Hepatocyte (in vitro differentiated cells): ENCODE measurements at regions not wholly inside any gene's neighbourhood (a gene's known extent, or its start where the extent isn't known, plus 50 kb on each side); places are given as distances from the start of the nearest gene placed in this dataset.

ENCODE experiments used
- DNase-seq: peaks from one replicate; pipeline ENCODE4 v3.0.0-alpha.2; 2016; ENCODE audit warnings: low spot score
- H2AFZ ChIP-seq: fragments of 200-600 bp; sonication (generic); 2 replicates; pipeline ENCODE4 v1.6.0; 2016; ENCODE audit warnings: antibody characterized with exemption, mild to moderate bottlenecking
- H3K27ac ChIP-seq: fragments of 200-600 bp; sonication (generic); 2 replicates; pipeline ENCODE4 v1.5.1; 2016; ENCODE audit warnings: mild to moderate bottlenecking
- H3K27me3 ChIP-seq: fragments of 200-600 bp; sonication (generic); 2 replicates; pipeline ENCODE4 v1.6.1; 2016
- H3K36me3 ChIP-seq: fragments of 200-600 bp; sonication (generic); replicated peaks from 2 replicates; pipeline ENCODE4 v1.5.1; 2016; ENCODE audit warnings: low read depth; ENCODE audit not compliant: insufficient read depth
- H3K4me1 ChIP-seq: fragments of 200-600 bp; sonication (generic); 2 replicates; pipeline ENCODE4 v1.5.1; 2016; ENCODE audit warnings: mild to moderate bottlenecking, moderate library complexity; ENCODE audit not compliant: insufficient read depth
- H3K4me2 ChIP-seq: fragments of 200-600 bp; sonication (generic); 2 replicates; pipeline ENCODE4 v1.6.0; 2016
- H3K4me3 ChIP-seq: fragments of 200-600 bp; sonication (generic); 2 replicates; pipeline ENCODE4 v1.5.1; 2016; ENCODE audit warnings: mild to moderate bottlenecking
- H3K79me2 ChIP-seq: fragments of 200-600 bp; sonication (generic); 2 replicates; pipeline ENCODE4 v1.6.0; 2017; ENCODE audit warnings: mild to moderate bottlenecking
- H3K9me2 ChIP-seq: fragments of 200-600 bp; sonication (generic); replicated peaks from 2 replicates; pipeline ENCODE4 v1.6.0; 2017; ENCODE audit warnings: mild to moderate bottlenecking; ENCODE audit not compliant: insufficient read depth
- H3K9me3 ChIP-seq: fragments of 200-600 bp; sonication (generic); 2 replicates; pipeline ENCODE4 v1.5.1; 2016; ENCODE audit warnings: low read depth, mild to moderate bottlenecking
- H4K20me1 ChIP-seq: fragments of 200-600 bp; sonication (generic); 2 replicates; pipeline ENCODE4 v1.6.0; 2016; ENCODE audit warnings: mild to moderate bottlenecking; ENCODE audit not compliant: insufficient read depth, poor library complexity, severe bottlenecking
- EZH2 ChIP-seq: fragments of 200-600 bp; sonication (generic); IDR thresholded peaks from 2 replicates; pipeline ENCODE4 v1.6.1; 2016; ENCODE audit warnings: antibody characterized with exemption, mild to moderate bottlenecking, borderline replicate concordance
- EZH2phosphoT487 ChIP-seq: fragments of 200-600 bp; sonication (generic); IDR thresholded peaks from one replicate; pipeline ENCODE4 v1.6.1; 2018; ENCODE audit warnings: antibody characterized with exemption, mild to moderate bottlenecking, low read depth, moderate library complexity; ENCODE audit not compliant: unreplicated experiment, severe bottlenecking
- WGBS: methylation state at CpG from one replicate; pipeline ENCODE4 v1.1.6; 2016; ENCODE audit warnings: low lambda C conversion rate; ENCODE audit errors: missing lambda C conversion rate; 5-methylcytosine and 5-hydroxymethylcytosine counted together
- TF ChIP-seq, protein P1 (sequence below): fragments of 200-600 bp; sonication (generic); IDR thresholded peaks from 2 replicates; pipeline ENCODE4 v1.5.1; 2016; ENCODE audit warnings: antibody characterized with exemption, mild to moderate bottlenecking; ENCODE audit not compliant: poor library complexity

DNA sequence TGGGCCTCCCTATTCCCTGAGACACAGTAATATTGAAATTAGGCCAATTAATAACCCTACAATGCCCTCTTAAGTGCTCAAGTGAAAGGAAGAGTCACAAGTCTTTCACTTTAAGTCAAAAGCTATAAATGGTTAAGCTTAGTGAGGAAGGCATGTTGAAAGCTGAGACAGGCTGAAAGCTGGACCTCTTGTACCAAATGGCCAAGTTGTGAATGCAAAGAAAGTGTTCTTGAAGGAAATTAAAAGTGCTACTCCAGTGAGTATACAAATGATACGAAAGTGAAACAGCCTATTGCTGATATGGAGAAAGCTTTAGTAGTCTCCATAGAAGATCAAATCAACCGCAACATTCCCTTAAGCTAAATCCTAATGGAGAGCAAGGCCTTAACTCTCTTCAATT lies 140.8 kb downstream of the PTCSC3 start:
- TF ChIP-seq EZH2phosphoT487, result no peak
- TF ChIP-seq, protein P1, sequence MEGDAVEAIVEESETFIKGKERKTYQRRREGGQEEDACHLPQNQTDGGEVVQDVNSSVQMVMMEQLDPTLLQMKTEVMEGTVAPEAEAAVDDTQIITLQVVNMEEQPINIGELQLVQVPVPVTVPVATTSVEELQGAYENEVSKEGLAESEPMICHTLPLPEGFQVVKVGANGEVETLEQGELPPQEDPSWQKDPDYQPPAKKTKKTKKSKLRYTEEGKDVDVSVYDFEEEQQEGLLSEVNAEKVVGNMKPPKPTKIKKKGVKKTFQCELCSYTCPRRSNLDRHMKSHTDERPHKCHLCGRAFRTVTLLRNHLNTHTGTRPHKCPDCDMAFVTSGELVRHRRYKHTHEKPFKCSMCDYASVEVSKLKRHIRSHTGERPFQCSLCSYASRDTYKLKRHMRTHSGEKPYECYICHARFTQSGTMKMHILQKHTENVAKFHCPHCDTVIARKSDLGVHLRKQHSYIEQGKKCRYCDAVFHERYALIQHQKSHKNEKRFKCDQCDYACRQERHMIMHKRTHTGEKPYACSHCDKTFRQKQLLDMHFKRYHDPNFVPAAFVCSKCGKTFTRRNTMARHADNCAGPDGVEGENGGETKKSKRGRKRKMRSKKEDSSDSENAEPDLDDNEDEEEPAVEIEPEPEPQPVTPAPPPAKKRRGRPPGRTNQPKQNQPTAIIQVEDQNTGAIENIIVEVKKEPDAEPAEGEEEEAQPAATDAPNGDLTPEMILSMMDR, result no peak
- TF ChIP-seq EZH2, result no peak
- no peak overlapping the region for H2AFZ ChIP-seq
- no peak overlapping the region for H3K27ac ChIP-seq
- no peak overlapping the region for H3K4me3 ChIP-seq
- no peaks in the 10 kb centered on the region for H3K36me3 ChIP-seq
- H3K9me2 ChIP-seq, result no peaks in the 10 kb centered on the region
- H3K4me2 ChIP-seq, result no peak overlapping the region
- H3K9me3 ChIP-seq, result no peaks in the 10 kb centered on the region
- H3K4me1 ChIP-seq, result no peaks in the 10 kb centered on the region
- DNase-seq, result no peak
- H3K79me2 ChIP-seq, result no peaks in the 10 kb centered on the region
- no peaks in the 10 kb centered on the region for H4K20me1 ChIP-seq
- H3K27me3 ChIP-seq, result no peaks in the 10 kb centered on the region
- WGBS, result 92% methylated on average over 2 of the region's 2 CpGs

DNA sequence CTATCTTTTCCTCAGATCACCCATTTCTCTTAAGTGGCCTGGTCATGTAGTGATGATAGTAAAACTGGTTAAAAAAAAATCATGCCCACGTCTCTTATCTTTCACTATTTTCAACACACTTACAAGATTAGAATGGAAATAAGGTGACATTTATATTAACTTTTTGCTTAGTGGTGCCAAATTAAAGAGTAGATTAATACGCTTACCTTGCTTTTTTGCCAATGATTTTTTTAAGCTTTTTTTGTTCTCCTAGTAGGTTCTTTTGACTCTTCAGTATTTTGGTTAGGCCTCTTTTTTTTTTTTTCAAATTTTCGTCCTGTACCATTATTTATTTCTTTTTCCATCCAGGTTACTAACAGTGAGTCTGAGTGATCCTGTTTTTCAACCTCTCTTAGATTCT lies 147.9 kb downstream of the PTCSC3 start:
- WGBS, result 83% methylated on average over 3 of the region's 3 CpGs
- no peaks in the 10 kb centered on the region for H3K79me2 ChIP-seq
- no peak overlapping the region for H3K27ac ChIP-seq
- H3K9me2 ChIP-seq, result no peaks in the 10 kb centered on the region
- no peaks in the 10 kb centered on the region for H4K20me1 ChIP-seq
- no peaks in the 10 kb centered on the region for H3K36me3 ChIP-seq
- H2AFZ ChIP-seq, result no peak overlapping the region
- DNase-seq, result no peak
- H3K4me1 ChIP-seq, result no peaks in the 10 kb centered on the region
- H3K27me3 ChIP-seq, result no peaks in the 10 kb centered on the region
- no peaks in the 10 kb centered on the region for H3K9me3 ChIP-seq
- H3K4me3 ChIP-seq, result no peak overlapping the region
- no peak overlapping the region for H3K4me2 ChIP-seq
- TF ChIP-seq, protein P1, result no peak

DNA sequence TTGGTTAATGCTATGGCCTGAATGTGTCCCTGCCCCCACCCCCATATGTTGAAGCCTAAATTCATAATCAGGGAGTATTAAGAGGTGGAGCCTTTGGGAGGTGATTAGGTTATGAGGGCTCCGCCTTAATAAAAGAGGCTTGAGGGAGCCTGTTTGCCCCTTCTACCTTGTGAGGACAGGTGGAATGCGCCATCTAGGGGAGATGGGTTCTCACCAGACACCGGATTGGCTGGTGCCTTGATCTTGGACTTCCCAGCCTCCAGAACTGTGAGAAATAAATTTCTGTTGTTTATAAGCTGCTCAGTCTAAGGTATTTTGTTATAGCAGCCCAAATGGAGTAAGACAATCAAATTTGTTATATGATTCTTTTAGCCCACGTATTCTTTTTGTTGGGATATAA lies 148.3 kb downstream of the PTCSC3 start:
- Histone ChIP-seq H3K27ac (no peak overlapping the region), H2AFZ (no peak overlapping the region), H4K20me1 (no peaks in the 10 kb centered on the region), H3K4me2 (no peak overlapping the region), H3K27me3 (no peaks in the 10 kb centered on the region), H3K4me1 (no peaks in the 10 kb centered on the region), H3K9me3 (no peaks in the 10 kb centered on the region), H3K4me3 (no peak overlapping the region), H3K79me2 (no peaks in the 10 kb centered on the region), H3K9me2 (no peaks in the 10 kb centered on the region), H3K36me3 (no peaks in the 10 kb centered on the region)
- no peak for DNase-seq
- TF ChIP-seq, protein P1, result no peak
- TF ChIP-seq EZH2phosphoT487 (no peak), EZH2 (no peak)
- WGBS, result 84% methylated on average over 4 of the region's 4 CpGs

DNA sequence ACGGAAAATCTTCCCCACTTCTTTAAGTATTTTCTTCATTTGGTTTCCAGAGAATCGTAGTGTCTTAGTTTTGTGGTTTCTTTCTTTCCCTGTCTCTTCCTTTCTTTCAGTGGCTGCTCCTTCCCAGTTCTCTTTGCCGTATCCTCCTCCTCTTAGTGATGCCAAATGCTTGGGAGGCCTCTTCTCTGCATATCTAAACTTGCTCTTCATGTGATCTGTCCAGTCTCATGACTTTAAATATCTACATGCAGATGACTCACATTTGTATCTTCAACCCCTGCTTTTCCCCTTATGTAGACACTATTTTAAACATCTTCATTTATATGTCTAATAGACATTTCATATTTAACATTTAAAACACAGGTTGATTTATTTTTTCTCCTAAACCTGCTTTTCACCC lies 149.2 kb downstream of the PTCSC3 start:
- Histone ChIP-seq H3K9me2 (no peaks in the 10 kb centered on the region), H3K4me3 (no peak overlapping the region), H2AFZ (no peak overlapping the region), H3K27ac (no peak overlapping the region), H4K20me1 (no peaks in the 10 kb centered on the region), H3K9me3 (no peaks in the 10 kb centered on the region), H3K4me1 (no peaks in the 10 kb centered on the region), H3K27me3 (no peaks in the 10 kb centered on the region), H3K79me2 (no peaks in the 10 kb centered on the region), H3K36me3 (no peaks in the 10 kb centered on the region), H3K4me2 (no peak overlapping the region)
- no peak for DNase-seq
- 88% methylated on average over 3 of the region's 3 CpGs for WGBS
- TF ChIP-seq EZH2 (no peak), EZH2phosphoT487 (no peak)
- TF ChIP-seq, protein P1, result no peak
